Thymus (tissue), 11 donors: ENCODE measurements at regions not wholly inside any gene's neighbourhood (a gene's known extent, or its start where the extent isn't known, plus 50 kb on each side); places are given as distances from the start of the nearest gene placed in this dataset.

Source experiments
- DNase-seq, 9 donors: peaks; one replicate each; pipeline ENCODE4 v3.0.0-alpha.2; 2013; ENCODE audit warnings: low spot score in 9 of 9, low read depth in 6 of 9, missing footprints in 1 of 9
- H3K27ac ChIP-seq, 2 donors: one replicate each; pipeline ENCODE4 v1.5.1; 2013; ENCODE audit warnings: control low read depth in 1 of 2, low read depth in 1 of 2, low read length in 1 of 2, mild to moderate bottlenecking in 1 of 2, moderate library complexity in 1 of 2
- H3K27me3 ChIP-seq, 2 donors: one replicate each; pipeline ENCODE4 v1.5.1; 2013; ENCODE audit warnings: low read length in 1 of 2; ENCODE audit not compliant: control insufficient read depth in 2 of 2, insufficient read depth in 1 of 2
- H3K36me3 ChIP-seq, 2 donors: one replicate each; pipeline ENCODE4 v1.5.1; 2013; ENCODE audit warnings: low read length in 1 of 2, mild to moderate bottlenecking in 1 of 2, moderate library complexity in 1 of 2; ENCODE audit not compliant: control insufficient read depth in 2 of 2, insufficient read depth in 2 of 2
- H3K4me1 ChIP-seq, 2 donors: one replicate each; pipeline ENCODE4 v1.5.1; 2013; ENCODE audit warnings: low read length in 2 of 2; ENCODE audit not compliant: control insufficient read depth in 2 of 2, insufficient read depth in 2 of 2
- H3K4me3 ChIP-seq, 2 donors: one replicate each; pipeline ENCODE4 v1.5.1; 2013; ENCODE audit warnings: low read length in 2 of 2, control low read depth in 1 of 2, mild to moderate bottlenecking in 1 of 2
- H3K9me3 ChIP-seq, 2 donors: one replicate each; pipeline ENCODE4 v1.5.1; 2013; ENCODE audit warnings: low read length in 1 of 2, mild to moderate bottlenecking in 1 of 2; ENCODE audit not compliant: control insufficient read depth in 2 of 2, insufficient read depth in 1 of 2
- WGBS: extraction: QIAGEN DNeasy Blood & Tissue Kit; methylation state at CpG from one replicate; pipeline ENCODE4 v1.1.7; 2013; 5-methylcytosine and 5-hydroxymethylcytosine counted together
- donor health status: healthy.

GRCh38 chr9:88044200-88044599 lies 69.9 kb upstream of the CDK20 start:
- Histone ChIP-seq H3K4me3 (no peak overlapping the region), H3K36me3 (no peaks in the 10 kb centered on the region), H3K9me3 (peaks cover 3 to 16% of the 10 kb centered on the region in 2 donors), H3K27ac (no peak overlapping the region), H3K27me3 (no peaks in the 10 kb centered on the region), H3K4me1 (no peaks in the 10 kb centered on the region)
- no peak for DNase-seq
- 77% methylated on average over 3 of the region's 3 CpGs for WGBS

- no peak overlapping the region for H3K27ac ChIP-seq
- no peaks in the 10 kb centered on the region for H3K4me1 ChIP-seq
- DNase-seq = no peak
- H3K9me3 ChIP-seq = peaks cover 3 to 16% of the 10 kb centered on the region in 2 donors
- H3K27me3 ChIP-seq = no peaks in the 10 kb centered on the region
- no peaks in the 10 kb centered on the region for H3K36me3 ChIP-seq
- H3K4me3 ChIP-seq = no peak overlapping the region
- WGBS = 96% methylated on average over 3 of the region's 3 CpGs
Observed at GRCh38 chr9:88043647-88044046, 69.3 kb upstream of the CDK20 start.

- no peaks in the 10 kb centered on the region for H3K27me3 ChIP-seq
- no peak overlapping the region for H3K27ac ChIP-seq
- no peaks in the 10 kb centered on the region for H3K36me3 ChIP-seq
- 97% methylated on average over 1 of the region's 1 CpG for WGBS
- peaks cover 3 to 22% of the 10 kb centered on the region in 2 donors for H3K9me3 ChIP-seq
- H3K4me1 ChIP-seq = no peaks in the 10 kb centered on the region
- no peak for DNase-seq
- H3K4me3 ChIP-seq = no peak overlapping the region
Observed at GRCh38 chr9:88041447-88041846, 67.1 kb upstream of the CDK20 start.

GRCh38 chr9:88037285-88037845 lies 63.0 kb upstream of the CDK20 start:
- WGBS = 93% methylated on average over 3 of the region's 3 CpGs
- no peaks in the 10 kb centered on the region for H3K4me1 ChIP-seq
- no peak for DNase-seq
- no peak overlapping the region for H3K4me3 ChIP-seq
- H3K9me3 ChIP-seq = peaks cover 0 to 9% of the 10 kb centered on the region in 2 donors
- H3K36me3 ChIP-seq = no peaks in the 10 kb centered on the region
- H3K27ac ChIP-seq = no peak overlapping the region
- no peaks in the 10 kb centered on the region for H3K27me3 ChIP-seq

- Histone ChIP-seq H3K27ac (no peak overlapping the region), H3K36me3 (no peaks in the 10 kb centered on the region), H3K4me1 (no peaks in the 10 kb centered on the region), H3K4me3 (no peak overlapping the region), H3K27me3 (no peaks in the 10 kb centered on the region), H3K9me3 (peaks cover 0 to 9% of the 10 kb centered on the region in 2 donors)
- WGBS = 99% methylated on average over 4 of the region's 4 CpGs
- no peak for DNase-seq
Observed at GRCh38 chr9:88034964-88035363, 60.6 kb upstream of the CDK20 start.

- H3K27ac ChIP-seq = no peak overlapping the region
- no peak for DNase-seq
- H3K4me1 ChIP-seq = no peaks in the 10 kb centered on the region
- no peak overlapping the region for H3K4me3 ChIP-seq
- peaks cover 0 to 9% of the 10 kb centered on the region in 2 donors for H3K9me3 ChIP-seq
- H3K36me3 ChIP-seq = no peaks in the 10 kb centered on the region
- no peaks in the 10 kb centered on the region for H3K27me3 ChIP-seq
- 86% methylated on average over 3 of the region's 3 CpGs for WGBS
Observed at GRCh38 chr9:88033359-88033702, 59.0 kb upstream of the CDK20 start.

- Histone ChIP-seq H3K9me3 (no peaks in the 10 kb centered on the region), H3K4me1 (no peaks in the 10 kb centered on the region), H3K4me3 (no peak overlapping the region), H3K36me3 (no peaks in the 10 kb centered on the region), H3K27ac (no peak overlapping the region), H3K27me3 (no peaks in the 10 kb centered on the region)
- 94% methylated on average over 2 of the region's 2 CpGs for WGBS
- DNase-seq = no peak
Observed at GRCh38 chr9:88028338-88028737, 54.0 kb upstream of the CDK20 start.

GRCh38 chr9:88026118-88026479 lies 51.8 kb upstream of the CDK20 start:
- H3K4me3 ChIP-seq = no peak overlapping the region
- H3K27ac ChIP-seq = no peak overlapping the region
- WGBS = 93% methylated on average over 1 of the region's 1 CpG
- no peaks in the 10 kb centered on the region for H3K4me1 ChIP-seq
- H3K36me3 ChIP-seq = no peaks in the 10 kb centered on the region
- no peak for DNase-seq
- no peaks in the 10 kb centered on the region for H3K9me3 ChIP-seq
- no peaks in the 10 kb centered on the region for H3K27me3 ChIP-seq

GRCh38 chr9:88025411-88026117 lies 51.2 kb upstream of the CDK20 start:
- Histone ChIP-seq H3K4me3 (no peak overlapping the region), H3K9me3 (no peaks in the 10 kb centered on the region), H3K27me3 (no peaks in the 10 kb centered on the region), H3K4me1 (no peaks in the 10 kb centered on the region), H3K27ac (no peak overlapping the region), H3K36me3 (no peaks in the 10 kb centered on the region)
- WGBS = 89% methylated on average over 8 of the region's 8 CpGs
- DNase-seq = no peak
